CD4-positive, CD25-positive, alpha-beta regulatory T cell (primary cell): ENCODE measurements at regions not wholly inside any gene's neighbourhood (a gene's known extent, or its start where the extent isn't known, plus 50 kb on each side); places are given as distances from the start of the nearest gene placed in this dataset.

ENCODE experiments used
- ATAC-seq, 2 donors: fragments of 150-1000 bp; cut with Tn5 transposase; one replicate each; pipeline ENCODE4 v1.10.0; 2021; ENCODE audit warnings: low read depth in 2 of 2, moderate number of reproducible peaks in 2 of 2, moderate library complexity in 1 of 2
- DNase-seq, 3 donors: peaks; one replicate each; pipeline versions ENCODE4 v3.0.0 to v3.0.0-alpha.2; 2012 to 2022; ENCODE audit warnings: mixed read lengths in 1 of 3
- H3K27ac ChIP-seq: one replicate; pipeline ENCODE4 v1.7.0; 2013; ENCODE audit warnings: mild to moderate bottlenecking, low read length; ENCODE audit not compliant: insufficient read depth, poor library complexity, severe bottlenecking
- H3K27me3 ChIP-seq: one replicate; pipeline ENCODE4 v1.7.0; 2013; ENCODE audit warnings: low read length; ENCODE audit not compliant: control insufficient read depth, insufficient read depth
- H3K36me3 ChIP-seq: one replicate; pipeline ENCODE4 v1.7.0; 2013; ENCODE audit warnings: mild to moderate bottlenecking, low read length, moderate library complexity; ENCODE audit not compliant: control insufficient read depth, insufficient read depth
- H3K4me1 ChIP-seq: 2 replicates; pipeline ENCODE4 v1.7.0; 2013; ENCODE audit warnings: mild to moderate bottlenecking, low read length; ENCODE audit not compliant: insufficient read depth, control insufficient read depth, poor library complexity, severe bottlenecking
- H3K4me3 ChIP-seq: one replicate; pipeline ENCODE4 v1.7.0; 2013; ENCODE audit warnings: low read depth, mild to moderate bottlenecking, low read length, moderate library complexity
- H3K9me3 ChIP-seq, 2 experiments: 1 replicate in 1 of 2; 2 replicates in 1 of 2; pipeline ENCODE4 v1.7.0; 2013; ENCODE audit warnings: low read length in 2 of 2, mild to moderate bottlenecking in 1 of 2, moderate library complexity in 1 of 2; ENCODE audit not compliant: control insufficient read depth in 2 of 2
- H3K27ac Mint-ChIP-seq, 3 donors: one replicate each; pipeline ENCODE4 v1.8.0; 2020 to 2022; ENCODE audit warnings: mild to moderate bottlenecking in 3 of 3, mixed read lengths in 3 of 3, moderate library complexity in 2 of 3
- H3K27me3 Mint-ChIP-seq: one replicate; pipeline ENCODE4 v1.8.0; 2022; ENCODE audit warnings: mild to moderate bottlenecking, mixed read lengths
- H3K36me3 Mint-ChIP-seq: one replicate; pipeline ENCODE4 v1.8.0; 2020; ENCODE audit warnings: mixed read lengths
- H3K4me1 Mint-ChIP-seq, 4 donors: one replicate each; pipeline ENCODE4 v1.8.0; 2020 to 2022; ENCODE audit warnings: mixed read lengths in 4 of 4, mild to moderate bottlenecking in 1 of 4
- H3K4me3 Mint-ChIP-seq, 4 donors: one replicate each; pipeline ENCODE4 v1.8.0; 2020 to 2022; ENCODE audit warnings: mild to moderate bottlenecking in 4 of 4, mixed read lengths in 4 of 4, moderate library complexity in 3 of 4
- H3K9me3 Mint-ChIP-seq, 7 donors: one replicate each; pipeline ENCODE4 v1.8.0; 2020 to 2022; ENCODE audit warnings: mixed read lengths in 7 of 7, mild to moderate bottlenecking in 3 of 7, moderate library complexity in 2 of 7

- Histone ChIP-seq H3K4me3 (no peak overlapping the region), H3K27ac (no peak overlapping the region), H3K4me1 (no peaks in the 10 kb centered on the region), H3K9me3 (no peaks in the 10 kb centered on the region), H3K36me3 (no peaks in the 10 kb centered on the region), H3K27me3 (no peaks in the 10 kb centered on the region)
- Mint-ChIP-seq H3K36me3 (peaks cover 16% of the 10 kb centered on the region), H3K27ac (no peak overlapping the region), H3K9me3 (no peaks in the 10 kb centered on the region), H3K27me3 (peaks cover 31% of the 10 kb centered on the region), H3K4me1 (peaks cover 0 to 7% (median under 1%) of the 10 kb centered on the region in 4 donors), H3K4me3 (no peak overlapping the region)
- no peak for DNase-seq
- ATAC-seq = no peak
Measured at GRCh38 chr9:713091-713490, 128.4 kb upstream of the DMRT1 start.

GRCh38 chr9:714675-715074 lies 126.8 kb upstream of the DMRT1 start:
- peaks cover 22% of the 10 kb centered on the region for H3K27me3 Mint-ChIP-seq
- peaks cover 0 to 7% (median under 1%) of the 10 kb centered on the region in 4 donors for H3K4me1 Mint-ChIP-seq
- no peak for ATAC-seq

GRCh38 chr9:715300-715699 lies 126.2 kb upstream of the DMRT1 start:
- Mint-ChIP-seq H3K27me3 (peaks cover 21% of the 10 kb centered on the region), H3K27ac (no peak overlapping the region), H3K36me3 (peaks cover 15% of the 10 kb centered on the region), H3K4me3 (no peak overlapping the region), H3K4me1 (peaks cover 0 to 7% (median under 1%) of the 10 kb centered on the region in 4 donors), H3K9me3 (no peaks in the 10 kb centered on the region)
- no peak for DNase-seq
- no peaks in the 10 kb centered on the region for H3K36me3 ChIP-seq
- no peaks in the 10 kb centered on the region for H3K4me1 ChIP-seq
- no peak overlapping the region for H3K4me3 ChIP-seq
- H3K9me3 ChIP-seq = no peaks in the 10 kb centered on the region
- no peak overlapping the region for H3K27ac ChIP-seq
- no peak for ATAC-seq
- no peaks in the 10 kb centered on the region for H3K27me3 ChIP-seq

More at GRCh38 chr9:714675-715074, 126.8 kb upstream of the DMRT1 start:
- DNase-seq = no peak
- H3K4me3 Mint-ChIP-seq = no peak overlapping the region
- H3K27ac Mint-ChIP-seq = no peak overlapping the region
- no peaks in the 10 kb centered on the region for H3K9me3 Mint-ChIP-seq
- no peaks in the 10 kb centered on the region for H3K36me3 ChIP-seq
- no peak overlapping the region for H3K4me3 ChIP-seq
- H3K27ac ChIP-seq = no peak overlapping the region
- H3K4me1 ChIP-seq = no peaks in the 10 kb centered on the region
- no peaks in the 10 kb centered on the region for H3K27me3 ChIP-seq
- no peaks in the 10 kb centered on the region for H3K9me3 ChIP-seq
- H3K36me3 Mint-ChIP-seq = peaks cover 15% of the 10 kb centered on the region

DNA sequence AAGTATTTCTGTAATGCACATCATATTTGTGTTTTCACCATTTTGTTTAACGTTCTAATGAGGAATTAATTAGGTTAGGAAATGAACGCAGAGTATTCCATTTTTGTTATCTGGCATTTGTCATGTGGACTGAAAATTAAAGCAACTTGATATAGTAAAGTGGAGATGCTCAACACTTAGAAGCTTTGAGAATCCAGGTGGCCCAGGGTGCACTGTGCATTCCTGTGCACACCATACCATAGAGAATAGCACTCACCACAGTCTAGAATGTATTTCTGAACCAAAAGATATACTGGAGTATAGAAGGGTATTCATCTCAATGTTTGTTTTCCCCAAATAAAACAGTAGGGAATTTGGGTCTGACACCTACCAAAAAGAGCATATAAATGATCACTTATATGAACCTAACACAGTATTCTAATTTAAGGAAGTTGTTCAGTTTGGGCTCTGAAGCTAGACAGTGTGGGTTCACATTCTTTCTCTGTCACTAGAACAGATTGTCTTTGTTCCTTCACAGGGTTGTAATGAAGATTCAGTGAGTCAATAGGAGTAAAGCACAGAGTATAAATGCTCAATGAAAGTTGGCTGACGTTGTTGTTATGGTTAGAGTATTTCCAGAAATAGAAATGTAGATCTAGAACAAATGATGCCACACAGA lies 125.6 kb upstream of the DMRT1 start:
- H3K27ac ChIP-seq = no peak overlapping the region
- Mint-ChIP-seq H3K36me3 (peaks cover 17% of the 10 kb centered on the region), H3K27ac (no peak overlapping the region), H3K4me1 (peaks cover 0 to 7% (median under 1%) of the 10 kb centered on the region in 4 donors), H3K9me3 (no peaks in the 10 kb centered on the region), H3K4me3 (no peak overlapping the region), H3K27me3 (peaks cover 22% of the 10 kb centered on the region)
- H3K4me1 ChIP-seq = no peaks in the 10 kb centered on the region
- H3K9me3 ChIP-seq = no peaks in the 10 kb centered on the region
- H3K4me3 ChIP-seq = no peak overlapping the region
- DNase-seq = no peak
- no peaks in the 10 kb centered on the region for H3K36me3 ChIP-seq
- H3K27me3 ChIP-seq = no peaks in the 10 kb centered on the region
- ATAC-seq = no peak

- Histone ChIP-seq H3K4me1 (no peaks in the 10 kb centered on the region), H3K4me3 (no peak overlapping the region), H3K36me3 (no peaks in the 10 kb centered on the region), H3K27ac (no peak overlapping the region), H3K9me3 (no peaks in the 10 kb centered on the region), H3K27me3 (no peaks in the 10 kb centered on the region)
- DNase-seq (no peak), ATAC-seq (no peak)
- Mint-ChIP-seq H3K4me1 (peaks cover 0 to 7% (median 0%) of the 10 kb centered on the region in 4 donors), H3K36me3 (peaks cover 11% of the 10 kb centered on the region), H3K4me3 (no peak overlapping the region), H3K27me3 (peaks cover 25% of the 10 kb centered on the region), H3K27ac (no peak overlapping the region), H3K9me3 (no peaks in the 10 kb centered on the region)
Measured at GRCh38 chr9:717722-718121, 123.8 kb upstream of the DMRT1 start.

DNA sequence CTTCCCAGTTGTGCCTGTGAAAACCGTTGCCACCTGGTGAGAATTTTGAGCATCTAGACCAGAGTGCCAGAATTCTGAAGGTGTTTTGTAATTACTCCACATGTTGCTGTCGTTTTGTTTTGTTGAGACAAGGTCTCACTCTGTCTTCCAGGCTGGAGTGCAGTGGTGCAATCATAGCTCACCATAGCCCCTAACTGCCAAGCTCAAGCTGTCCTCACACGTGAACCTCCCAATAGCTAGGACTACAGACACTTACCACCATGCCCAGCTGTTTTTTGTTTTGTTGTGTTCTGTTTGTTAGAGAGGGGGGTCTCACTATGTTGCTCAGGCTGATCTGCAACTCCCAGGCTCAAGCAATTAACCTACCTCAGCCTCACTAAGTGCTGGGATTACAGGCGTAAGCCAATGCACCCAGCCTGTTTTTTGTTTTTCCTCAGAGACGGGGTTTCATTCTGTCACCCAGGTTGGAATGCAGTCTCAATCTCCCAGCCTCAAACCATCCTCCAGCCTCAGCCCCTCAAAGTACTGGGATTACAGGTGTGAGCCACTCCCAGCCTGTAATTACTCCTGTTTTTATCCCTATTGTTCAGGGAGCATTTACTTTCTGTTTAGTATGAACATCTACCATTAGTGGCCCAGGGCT lies 121.1 kb upstream of the DMRT1 start:
- Histone ChIP-seq H3K4me1 (no peaks in the 10 kb centered on the region), H3K27ac (no peak overlapping the region), H3K4me3 (no peak overlapping the region), H3K9me3 (no peaks in the 10 kb centered on the region), H3K36me3 (no peaks in the 10 kb centered on the region), H3K27me3 (no peaks in the 10 kb centered on the region)
- H3K27ac Mint-ChIP-seq = peak overlapping the region in 1 of 3 donors; percentile 21
- no peaks in the 10 kb centered on the region for H3K9me3 Mint-ChIP-seq
- peaks cover 0 to 3% (median 0%) of the 10 kb centered on the region in 4 donors for H3K4me1 Mint-ChIP-seq
- ATAC-seq = no peak
- H3K36me3 Mint-ChIP-seq = peaks cover 13% of the 10 kb centered on the region
- DNase-seq = no peak
- peaks cover 16% of the 10 kb centered on the region for H3K27me3 Mint-ChIP-seq
- H3K4me3 Mint-ChIP-seq = no peak overlapping the region

DNA sequence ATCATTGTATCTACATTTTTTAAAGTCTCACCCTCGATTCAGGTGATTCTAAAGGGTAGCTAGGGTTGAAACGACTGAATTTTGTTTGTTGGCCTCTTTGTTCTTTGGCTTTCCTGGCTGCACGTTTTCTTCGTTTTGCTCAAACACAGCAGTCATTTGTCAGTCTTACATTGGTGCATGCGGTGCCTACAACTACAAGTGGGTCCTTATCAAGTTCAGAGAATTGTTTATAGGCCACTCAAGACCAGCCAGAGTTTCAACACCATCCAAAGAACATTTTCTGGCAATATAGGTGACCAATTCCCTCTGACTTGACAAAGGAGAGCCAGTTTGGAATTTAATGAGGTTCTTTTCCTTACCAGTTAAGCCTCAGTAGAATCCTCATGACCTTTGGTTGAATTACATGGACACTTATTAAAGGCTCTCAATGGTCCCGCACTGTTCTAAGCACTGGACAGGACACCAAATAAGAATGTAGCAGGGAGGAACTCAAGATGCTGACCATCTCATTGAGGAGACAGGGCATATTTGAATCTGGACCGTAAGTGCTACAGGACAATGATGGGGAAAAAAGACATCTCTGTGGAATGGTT lies 119.0 kb upstream of the DMRT1 start:
- H3K4me1 ChIP-seq = no peaks in the 10 kb centered on the region
- H3K36me3 ChIP-seq = no peaks in the 10 kb centered on the region
- H3K9me3 ChIP-seq = no peaks in the 10 kb centered on the region
- Mint-ChIP-seq H3K36me3 (peaks cover 13% of the 10 kb centered on the region), H3K9me3 (no peaks in the 10 kb centered on the region), H3K4me3 (no peak overlapping the region), H3K27me3 (peaks cover 20% of the 10 kb centered on the region), H3K4me1 (peaks cover 0 to 3% (median 0%) of the 10 kb centered on the region in 4 donors), H3K27ac (no peak overlapping the region)
- no peak for ATAC-seq
- H3K27me3 ChIP-seq = no peaks in the 10 kb centered on the region
- H3K4me3 ChIP-seq = no peak overlapping the region
- DNase-seq = no peak
- no peak overlapping the region for H3K27ac ChIP-seq
